GM19463 (cell line): ENCODE measurements at regions not wholly inside any gene's neighbourhood (a gene's known extent, or its start where the extent isn't known, plus 50 kb on each side); places are given as distances from the start of the nearest gene placed in this dataset.

Source experiments
- ATAC-seq: cut with Tn5 transposase; IDR thresholded peaks from one replicate; pipeline ENCODE4 v1.9.1; 2021; ENCODE audit warnings: mild to moderate bottlenecking, moderate library complexity; ENCODE audit not compliant: unreplicated experiment

GRCh38 chr1:192038567-192038966 lies 119.7 kb upstream of the RGS18 start:
- no peak for ATAC-seq

DNA sequence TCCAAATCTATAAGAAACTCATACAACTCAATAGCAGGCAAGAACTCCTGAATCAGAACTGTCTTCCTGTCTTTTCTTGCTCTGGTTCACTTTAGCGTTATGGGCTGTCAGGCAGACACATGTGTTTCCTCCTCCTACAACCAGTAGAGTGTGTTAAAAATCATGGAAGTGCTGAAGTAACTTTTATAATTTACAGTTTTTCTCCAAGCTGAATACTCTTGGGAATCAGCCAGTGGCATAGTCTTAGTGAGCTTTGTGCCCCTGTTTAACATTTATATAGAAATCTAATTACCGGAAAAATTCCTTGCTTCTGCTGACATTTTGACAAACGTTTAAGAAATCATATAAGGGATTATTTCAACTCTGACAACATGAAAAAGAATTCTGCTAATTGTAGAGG lies 113.1 kb upstream of the RGS18 start:
- ATAC-seq = no peak

- ATAC-seq = no peak
Measured at GRCh38 chr1:192053531-192053971, 104.7 kb upstream of the RGS18 start.

GRCh38 chr1:192057766-192058165 lies 100.5 kb upstream of the RGS18 start:
- ATAC-seq = no peak

- ATAC-seq = no peak
Measured at GRCh38 chr1:192059407-192059806, 98.9 kb upstream of the RGS18 start.

DNA sequence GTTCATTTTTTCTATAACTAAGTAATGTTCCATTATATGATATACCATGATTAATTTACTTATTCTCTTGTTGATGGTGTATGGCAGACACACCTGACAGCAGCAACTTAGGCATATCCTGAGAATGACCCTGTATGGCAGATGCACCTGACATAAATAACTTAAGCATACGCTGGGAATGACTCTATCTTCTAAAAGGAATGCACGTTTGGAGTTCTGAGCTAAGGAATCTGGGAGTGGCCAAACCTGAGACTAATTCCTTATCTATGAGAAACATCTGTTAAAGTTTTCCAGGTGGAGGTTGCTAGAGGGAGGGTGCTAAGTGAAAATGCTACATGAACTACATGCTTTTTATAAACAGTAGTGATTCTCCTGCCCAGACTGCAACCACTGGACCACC lies 96.7 kb upstream of the RGS18 start:
- ATAC-seq = no peak

GRCh38 chr1:192065087-192065486 lies 93.2 kb upstream of the RGS18 start:
- ATAC-seq = no peak

- no peak for ATAC-seq
Measured at GRCh38 chr1:192066202-192066601, 92.1 kb upstream of the RGS18 start.

DNA sequence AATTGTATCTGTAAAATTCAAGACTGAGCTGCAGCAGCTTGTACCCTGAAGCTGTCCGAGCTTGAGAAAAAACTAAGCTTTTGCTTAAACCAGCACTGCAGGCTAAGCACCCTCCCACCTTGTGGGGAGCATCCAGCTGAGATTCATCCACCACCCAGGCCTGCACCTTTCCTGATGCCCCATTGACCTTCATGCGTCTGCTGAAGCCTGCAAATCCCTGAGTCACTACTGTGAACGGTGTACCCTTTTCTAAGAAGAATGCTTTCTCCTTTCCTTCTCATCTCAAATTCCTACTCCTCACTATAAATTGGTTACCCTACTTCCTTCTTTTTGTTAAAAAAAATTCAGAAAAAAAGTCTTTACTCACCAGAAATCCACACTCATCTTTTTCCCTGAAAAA lies 90.9 kb upstream of the RGS18 start:
- ATAC-seq = no peak

GRCh38 chr1:192070213-192070612 lies 88.0 kb upstream of the RGS18 start:
- ATAC-seq = no peak

GRCh38 chr1:192080684-192081083 lies 77.6 kb upstream of the RGS18 start:
- no peak for ATAC-seq

- ATAC-seq = no peak
Measured at GRCh38 chr1:192081359-192081758, 76.9 kb upstream of the RGS18 start.

DNA sequence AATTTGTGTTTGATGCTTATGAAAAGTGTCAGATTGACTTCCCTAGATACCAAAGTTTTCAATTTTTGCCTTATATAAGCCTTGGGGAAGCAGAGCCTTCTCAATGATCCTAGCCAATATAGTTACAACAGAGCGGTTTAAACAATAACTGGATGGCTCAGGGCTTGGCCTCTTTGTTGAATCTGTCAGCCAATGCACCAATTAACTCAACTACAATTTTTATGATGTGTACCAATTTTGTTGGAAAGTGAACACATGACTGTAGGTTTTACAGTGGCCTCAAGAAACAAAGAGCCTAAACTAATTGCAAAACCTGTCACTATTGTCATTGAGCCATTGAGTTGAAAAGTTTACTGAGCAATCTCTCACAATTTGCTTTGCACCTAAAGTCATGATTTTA lies 71.6 kb upstream of the RGS18 start:
- no peak for ATAC-seq

GRCh38 chr1:192087334-192087733 lies 70.9 kb upstream of the RGS18 start:
- ATAC-seq = no peak

DNA sequence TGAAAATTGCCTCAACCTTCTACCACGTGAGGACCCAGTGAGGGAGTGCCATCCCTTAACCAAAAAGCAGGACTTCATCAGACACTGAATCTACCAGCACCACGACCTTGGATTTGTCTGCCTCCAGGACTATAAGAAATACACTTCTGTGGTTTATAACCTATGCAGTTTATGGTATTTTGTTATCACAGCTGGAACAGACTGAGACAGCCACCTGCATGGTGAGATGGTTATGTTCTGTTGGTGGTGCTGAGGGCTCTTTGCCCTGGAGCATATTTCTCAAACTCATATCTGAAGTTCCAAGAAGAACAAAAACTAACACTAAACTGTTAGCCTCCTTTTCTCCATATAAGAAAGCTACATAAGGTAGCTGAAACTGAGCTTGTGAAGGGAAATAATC lies 69.8 kb upstream of the RGS18 start:
- no peak for ATAC-seq

GRCh38 chr1:192098001-192098400 lies 60.3 kb upstream of the RGS18 start:
- no peak for ATAC-seq

DNA sequence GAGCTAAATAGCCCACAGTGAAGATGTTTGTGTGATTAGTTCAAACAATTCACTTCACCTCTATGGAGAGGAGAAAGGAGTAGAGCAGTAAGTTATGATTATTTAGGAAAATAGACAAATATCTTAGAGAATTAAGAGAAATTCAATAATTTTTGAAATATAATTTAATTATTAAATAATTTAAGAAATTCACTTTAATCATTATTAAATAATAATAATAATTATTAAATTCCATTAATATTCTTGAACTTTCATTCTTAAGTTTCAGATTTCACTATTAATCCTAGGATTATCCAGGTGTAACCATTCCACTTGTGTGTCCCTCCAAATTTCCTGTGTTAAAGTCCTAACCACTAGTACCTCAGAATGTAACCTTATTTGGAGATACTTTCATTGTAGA lies 58.9 kb upstream of the RGS18 start:
- ATAC-seq = no peak

- no peak for ATAC-seq
Measured at GRCh38 chr1:192100686-192101468, 57.4 kb upstream of the RGS18 start.

- ATAC-seq = no peak
Measured at GRCh38 chr1:192104128-192104527, 54.1 kb upstream of the RGS18 start.

- no peak for ATAC-seq
Measured at GRCh38 chr1:192104852-192105251, 53.4 kb upstream of the RGS18 start.

- no peak for ATAC-seq
Measured at GRCh38 chr1:192108161-192108560, 50.1 kb upstream of the RGS18 start.
